ENCODE measurements at regions not wholly inside any gene's neighbourhood (a gene's known extent, or its start where the extent isn't known, plus 50 kb on each side); places are given as distances from the start of the nearest gene placed in this dataset.

- H3K4me3 Mint-ChIP-seq: no peak overlapping the region
- no peak for DNase-seq
- H3K36me3 Mint-ChIP-seq (ENCODE audit: insufficient read depth in 2 of 2): no peaks in the 10 kb centered on the region
- no peak overlapping the region for H3K27ac Mint-ChIP-seq
- peaks cover 6% of the 10 kb centered on the region for H3K27me3 Mint-ChIP-seq (ENCODE audit: low read depth)
- H3K9me3 Mint-ChIP-seq: no peaks in the 10 kb centered on the region
- no peaks in the 10 kb centered on the region for H3K4me1 Mint-ChIP-seq (ENCODE audit: low read depth)
- no peak for ATAC-seq (replicated peaks in 1 of 2)
Measured at GRCh38 chr2:120498576-120499394, 152.8 kb downstream of the INHBB start.

GRCh38 chr2:120499784-120500495, 154.0 kb downstream of the INHBB start:
- no peaks in the 10 kb centered on the region for H3K36me3 Mint-ChIP-seq (ENCODE audit: insufficient read depth in 2 of 2)
- DNase-seq (no peak), ATAC-seq (replicated peaks in 1 of 2) (no peak)
- H3K4me1 Mint-ChIP-seq (ENCODE audit: low read depth): no peaks in the 10 kb centered on the region
- no peak overlapping the region for H3K27ac Mint-ChIP-seq
- H3K4me3 Mint-ChIP-seq: no peak overlapping the region
- H3K9me3 Mint-ChIP-seq: no peaks in the 10 kb centered on the region
- H3K27me3 Mint-ChIP-seq (ENCODE audit: low read depth): peaks cover 6% of the 10 kb centered on the region

GRCh38 chr2:120501591-120501990, 155.7 kb downstream of the INHBB start:
- Mint-ChIP-seq H3K36me3 (ENCODE audit: insufficient read depth in 2 of 2) (no peaks in the 10 kb centered on the region), H3K27me3 (ENCODE audit: low read depth) (peaks cover 6% of the 10 kb centered on the region), H3K27ac (no peak overlapping the region), H3K4me3 (no peak overlapping the region), H3K9me3 (no peaks in the 10 kb centered on the region), H3K4me1 (ENCODE audit: low read depth) (no peaks in the 10 kb centered on the region)
- no peak for DNase-seq
- no peak for ATAC-seq (replicated peaks in 1 of 2)

- DNase-seq: no peak
- no peak overlapping the region for H3K27ac Mint-ChIP-seq
- no peak for ATAC-seq (replicated peaks in 1 of 2)
- H3K4me3 Mint-ChIP-seq: no peak overlapping the region
- H3K9me3 Mint-ChIP-seq: no peaks in the 10 kb centered on the region
- H3K4me1 Mint-ChIP-seq (ENCODE audit: low read depth): no peaks in the 10 kb centered on the region
- no peaks in the 10 kb centered on the region for H3K36me3 Mint-ChIP-seq (ENCODE audit: insufficient read depth in 2 of 2)
- peaks cover 6% of the 10 kb centered on the region for H3K27me3 Mint-ChIP-seq (ENCODE audit: low read depth)
Measured at GRCh38 chr2:120502357-120502756, 156.4 kb downstream of the INHBB start.

- peaks cover 6% of the 10 kb centered on the region for H3K27me3 Mint-ChIP-seq (ENCODE audit: low read depth)
- no peaks in the 10 kb centered on the region for H3K9me3 Mint-ChIP-seq
- no peak overlapping the region for H3K4me3 Mint-ChIP-seq
- no peak for DNase-seq
- no peaks in the 10 kb centered on the region for H3K36me3 Mint-ChIP-seq (ENCODE audit: insufficient read depth in 2 of 2)
- no peak overlapping the region for H3K27ac Mint-ChIP-seq
- no peak for ATAC-seq (replicated peaks in 1 of 2)
- H3K4me1 Mint-ChIP-seq (ENCODE audit: low read depth): no peaks in the 10 kb centered on the region
Measured at GRCh38 chr2:120502761-120503160, 156.8 kb downstream of the INHBB start.

- Mint-ChIP-seq H3K9me3 (no peaks in the 10 kb centered on the region), H3K27ac (no peak overlapping the region), H3K27me3 (ENCODE audit: low read depth) (peaks cover 6% of the 10 kb centered on the region), H3K4me1 (ENCODE audit: low read depth) (no peaks in the 10 kb centered on the region), H3K4me3 (no peak overlapping the region), H3K36me3 (ENCODE audit: insufficient read depth in 2 of 2) (no peaks in the 10 kb centered on the region)
- no peak for DNase-seq
- ATAC-seq (replicated peaks in 1 of 2): no peak
Measured at GRCh38 chr2:120503206-120503792, 157.4 kb downstream of the INHBB start.

- Mint-ChIP-seq H3K27me3 (ENCODE audit: low read depth) (peaks cover 6% of the 10 kb centered on the region), H3K4me3 (no peak overlapping the region), H3K9me3 (no peaks in the 10 kb centered on the region), H3K4me1 (ENCODE audit: low read depth) (no peaks in the 10 kb centered on the region), H3K36me3 (ENCODE audit: insufficient read depth in 2 of 2) (no peaks in the 10 kb centered on the region), H3K27ac (no peak overlapping the region)
- ATAC-seq (replicated peaks in 1 of 2) (no peak), DNase-seq (no peak)
Measured at GRCh38 chr2:120503793-120504571, 158.0 kb downstream of the INHBB start.

GRCh38 chr2:120504936-120505705, 159.2 kb downstream of the INHBB start:
- H3K27ac Mint-ChIP-seq: no peak overlapping the region
- no peak overlapping the region for H3K4me3 Mint-ChIP-seq
- no peaks in the 10 kb centered on the region for H3K9me3 Mint-ChIP-seq
- no peaks in the 10 kb centered on the region for H3K4me1 Mint-ChIP-seq (ENCODE audit: low read depth)
- ATAC-seq (replicated peaks in 1 of 2): no peak
- H3K27me3 Mint-ChIP-seq (ENCODE audit: low read depth): no peaks in the 10 kb centered on the region
- no peaks in the 10 kb centered on the region for H3K36me3 Mint-ChIP-seq (ENCODE audit: insufficient read depth in 2 of 2)
- no peak for DNase-seq

GRCh38 chr2:120508567-120509041, 162.7 kb downstream of the INHBB start:
- Mint-ChIP-seq H3K4me1 (ENCODE audit: low read depth) (no peaks in the 10 kb centered on the region), H3K4me3 (no peak overlapping the region), H3K27ac (no peak overlapping the region), H3K9me3 (no peaks in the 10 kb centered on the region), H3K36me3 (ENCODE audit: insufficient read depth in 2 of 2) (no peaks in the 10 kb centered on the region), H3K27me3 (ENCODE audit: low read depth) (no peaks in the 10 kb centered on the region)
- ATAC-seq (replicated peaks in 1 of 2): no peak
- DNase-seq: no peak

GRCh38 chr2:120509213-120509815, 163.4 kb downstream of the INHBB start:
- no peak for DNase-seq
- Mint-ChIP-seq H3K9me3 (no peaks in the 10 kb centered on the region), H3K36me3 (ENCODE audit: insufficient read depth in 2 of 2) (no peaks in the 10 kb centered on the region), H3K27ac (no peak overlapping the region), H3K4me3 (no peak overlapping the region), H3K27me3 (ENCODE audit: low read depth) (no peaks in the 10 kb centered on the region), H3K4me1 (ENCODE audit: low read depth) (no peaks in the 10 kb centered on the region)
- no peak for ATAC-seq (replicated peaks in 1 of 2)

- Mint-ChIP-seq H3K4me1 (ENCODE audit: low read depth) (no peaks in the 10 kb centered on the region), H3K27me3 (ENCODE audit: low read depth) (no peaks in the 10 kb centered on the region), H3K27ac (no peak overlapping the region), H3K4me3 (no peak overlapping the region), H3K36me3 (ENCODE audit: insufficient read depth in 2 of 2) (no peaks in the 10 kb centered on the region), H3K9me3 (no peaks in the 10 kb centered on the region)
- ATAC-seq (replicated peaks in 1 of 2) (no peak), DNase-seq (no peak)
Measured at GRCh38 chr2:120509991-120510735, 164.2 kb downstream of the INHBB start.
